ENCODE measurements at regions not wholly inside any gene's neighbourhood (a gene's known extent, or its start where the extent isn't known, plus 50 kb on each side); places are given as distances from the start of the nearest gene placed in this dataset.

- ATAC-seq (no peak), DNase-seq (no peak)
- H3K9me3 ChIP-seq, result no peaks in the 10 kb centered on the region
- H3K36me3 ChIP-seq (ENCODE audit: insufficient read depth in 1 of 2, low read depth in 1 of 2), result no peaks in the 10 kb centered on the region
- H3K27me3 ChIP-seq (ENCODE audit: insufficient read depth in 3 of 3, low read length in 2 of 3), result no peaks in the 10 kb centered on the region
- 93 to 98% (median 95%) methylated on average over 3 of the region's 3 CpGs for WGBS, 3 donors
- H3K4me3 ChIP-seq, result no peak overlapping the region
- intact Hi-C loops (cut with DNase I), result no loop called here
- TF ChIP-seq CTCF (IDR thresholded peaks at IDR 0.05), result no peak
- H3K4me1 ChIP-seq, result no peaks in the 10 kb centered on the region
- no peak overlapping the region for H3K27ac ChIP-seq
Measured at GRCh38 chr13:64223016-64223415, 2807.4 kb upstream of the PCDH20 start.

GRCh38 chr13:64206430-64207225 is 2791.0 kb upstream of the PCDH20 start:
- no peaks in the 10 kb centered on the region for H3K4me1 ChIP-seq
- WGBS, 3 donors, result 89 to 90% (median 89%) methylated on average over 9 of the region's 9 CpGs
- H3K36me3 ChIP-seq (ENCODE audit: insufficient read depth in 1 of 2, low read depth in 1 of 2), result no peaks in the 10 kb centered on the region
- no peaks in the 10 kb centered on the region for H3K27me3 ChIP-seq (ENCODE audit: insufficient read depth in 3 of 3, low read length in 2 of 3)
- H3K4me3 ChIP-seq, result no peak overlapping the region
- H3K27ac ChIP-seq, result no peak overlapping the region
- no peak for TF ChIP-seq CTCF (IDR thresholded peaks at IDR 0.05)
- no peaks in the 10 kb centered on the region for H3K9me3 ChIP-seq
- intact Hi-C loops (cut with DNase I), result no loop called here
- DNase-seq, result peak in 1 of 2 donors; percentile 8
- no peak for ATAC-seq

- Histone ChIP-seq H3K4me1 (no peaks in the 10 kb centered on the region), H3K36me3 (ENCODE audit: insufficient read depth in 1 of 2, low read depth in 1 of 2) (no peaks in the 10 kb centered on the region), H3K4me3 (no peak overlapping the region), H3K9me3 (no peaks in the 10 kb centered on the region), H3K27me3 (ENCODE audit: insufficient read depth in 3 of 3, low read length in 2 of 3) (no peaks in the 10 kb centered on the region), H3K27ac (no peak overlapping the region)
- TF ChIP-seq CTCF (IDR thresholded peaks at IDR 0.05), result no peak
- intact Hi-C loops (cut with DNase I), result no loop called here
- ATAC-seq (no peak), DNase-seq (no peak)
- 59 to 69% (median 68%) methylated on average over 1 of the region's 1 CpG for WGBS, 3 donors
Measured at GRCh38 chr13:64202517-64202916, 2786.9 kb upstream of the PCDH20 start.

- no peak for ATAC-seq
- no peak for DNase-seq
- intact Hi-C loops (cut with DNase I), result no loop called here
- Histone ChIP-seq H3K4me1 (no peaks in the 10 kb centered on the region), H3K9me3 (no peaks in the 10 kb centered on the region), H3K4me3 (no peak overlapping the region), H3K27ac (no peak overlapping the region), H3K36me3 (ENCODE audit: insufficient read depth in 1 of 2, low read depth in 1 of 2) (no peaks in the 10 kb centered on the region), H3K27me3 (ENCODE audit: insufficient read depth in 3 of 3, low read length in 2 of 3) (no peaks in the 10 kb centered on the region)
- TF ChIP-seq CTCF (IDR thresholded peaks at IDR 0.05), result no peak
Measured at GRCh38 chr13:64197232-64197631, 2781.6 kb upstream of the PCDH20 start.

Measured in psoas muscle (tissue), 7 donors.